Dermis blood vessel endothelial cell (primary cell): ENCODE measurements at regions not wholly inside any gene's neighbourhood (a gene's known extent, or its start where the extent isn't known, plus 50 kb on each side); places are given as distances from the start of the nearest gene placed in this dataset.
"Not testable (repeated sequence)": the region's sequence is repeated elsewhere in the genome, so short reads cannot be mapped to it uniquely, and the experiment has no call there.

ENCODE experiments used
- DNase-seq: peaks from one replicate; pipeline ENCODE4 v3.0.0; 2010

DNA sequence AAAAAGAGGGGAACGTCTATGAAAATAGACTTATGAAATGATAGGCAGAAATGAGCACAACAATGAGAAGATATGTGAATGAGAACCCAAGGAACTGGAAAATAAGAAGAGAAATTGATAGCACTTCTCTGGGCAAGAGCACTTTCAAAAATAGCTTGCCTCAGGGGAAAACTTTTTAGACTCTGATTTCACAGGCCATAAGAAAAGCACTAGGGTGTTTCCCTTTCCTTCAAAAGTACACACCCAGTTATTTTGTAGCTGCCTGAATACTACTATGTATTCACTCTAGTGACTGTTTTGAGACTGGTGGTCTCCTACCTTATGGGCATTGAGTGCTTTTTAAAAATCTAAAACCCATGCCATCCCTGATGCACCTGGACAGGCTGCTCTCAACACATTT, 172.3 kb upstream of the SOX6 start:
- no peak for DNase-seq

DNA sequence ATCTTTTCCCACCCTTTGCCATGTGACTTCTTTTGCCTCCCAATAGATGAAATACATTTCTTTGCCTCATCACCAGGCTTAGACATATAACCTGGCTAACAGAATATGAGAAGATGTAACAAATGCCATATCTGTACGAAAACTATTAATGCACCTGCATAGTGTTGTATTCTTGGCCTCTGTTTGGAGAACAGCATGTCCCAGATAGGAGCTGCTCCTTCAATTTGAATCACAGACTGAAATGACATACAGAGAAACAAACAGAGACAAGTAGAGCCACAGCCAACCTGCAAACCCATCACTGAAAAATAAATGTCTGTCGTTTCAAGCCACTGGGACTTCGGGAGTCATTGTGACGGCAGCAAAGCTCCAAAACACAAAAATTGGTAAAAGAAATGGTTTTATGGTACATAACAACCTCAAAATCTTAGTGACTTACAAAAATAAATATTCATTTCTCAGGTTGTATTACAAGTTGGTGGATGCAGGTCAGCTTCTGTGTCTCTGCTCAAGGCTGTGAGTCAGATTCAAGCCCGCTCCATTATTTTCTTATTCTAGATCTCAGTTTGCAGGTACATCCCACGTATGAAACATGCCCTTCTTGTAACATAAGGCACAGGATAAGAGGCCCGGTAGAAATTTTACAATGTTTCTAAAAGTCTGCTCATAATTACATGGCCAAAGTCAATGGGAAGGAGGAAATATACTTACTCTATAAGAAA, 171.3 kb upstream of the SOX6 start:
- no peak for DNase-seq

DNA sequence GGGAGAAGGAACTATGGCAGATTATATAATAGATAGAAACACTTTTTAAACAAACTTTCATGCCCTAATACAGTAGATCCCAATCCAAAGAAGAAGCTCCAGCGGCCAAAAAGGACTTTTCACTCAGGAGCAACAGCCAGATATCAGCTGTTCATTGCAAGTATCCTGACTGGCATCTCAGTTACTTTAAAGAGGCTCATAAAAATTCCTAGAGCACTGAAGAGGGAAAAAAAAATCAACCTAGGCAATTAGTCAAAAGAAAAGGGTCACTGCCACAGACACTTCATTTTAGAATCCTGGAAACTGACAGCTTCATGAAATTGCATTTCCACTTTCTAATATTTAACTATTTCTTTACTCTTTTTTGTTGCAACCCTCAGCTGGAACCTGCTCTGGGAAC, 170.6 kb upstream of the SOX6 start:
- no peak for DNase-seq

DNA sequence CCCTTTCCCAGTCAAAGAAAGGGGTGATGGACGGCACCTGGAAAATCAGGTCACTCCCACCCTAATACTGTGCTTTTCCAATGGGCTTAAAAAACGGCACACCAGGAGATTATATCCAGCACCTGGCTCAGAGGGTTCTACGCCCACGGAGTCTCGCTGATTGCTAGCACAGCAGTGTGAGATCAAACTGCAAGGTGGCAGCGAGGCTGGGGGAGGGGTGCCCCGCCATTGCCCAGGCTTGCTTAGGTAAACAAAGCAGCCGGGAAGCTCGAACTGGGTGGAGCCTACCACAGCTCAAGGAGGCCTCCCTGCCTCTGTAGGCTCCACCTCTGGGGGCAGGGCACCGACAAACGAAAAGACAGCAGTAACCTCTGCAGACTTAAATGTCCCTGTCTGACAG, 164.4 kb upstream of the SOX6 start:
- DNase-seq = not testable (repeated sequence)

DNA sequence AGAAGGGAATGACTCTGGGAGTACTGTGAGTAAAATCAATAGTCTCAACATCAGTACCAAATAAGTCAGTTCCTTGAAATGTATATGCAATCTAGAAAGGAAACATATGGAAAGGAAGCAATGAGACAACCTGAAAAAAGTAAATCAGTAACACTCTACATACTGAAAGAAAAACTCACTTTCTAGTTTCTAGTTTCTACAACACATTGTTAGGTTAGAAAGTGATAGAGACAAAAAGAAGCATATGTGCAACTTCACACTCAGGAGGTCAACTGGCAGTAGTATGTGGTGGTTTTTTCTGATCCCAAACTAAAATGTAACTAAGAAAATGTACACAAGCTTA, 156.5 kb upstream of the SOX6 start:
- DNase-seq = no peak

DNA sequence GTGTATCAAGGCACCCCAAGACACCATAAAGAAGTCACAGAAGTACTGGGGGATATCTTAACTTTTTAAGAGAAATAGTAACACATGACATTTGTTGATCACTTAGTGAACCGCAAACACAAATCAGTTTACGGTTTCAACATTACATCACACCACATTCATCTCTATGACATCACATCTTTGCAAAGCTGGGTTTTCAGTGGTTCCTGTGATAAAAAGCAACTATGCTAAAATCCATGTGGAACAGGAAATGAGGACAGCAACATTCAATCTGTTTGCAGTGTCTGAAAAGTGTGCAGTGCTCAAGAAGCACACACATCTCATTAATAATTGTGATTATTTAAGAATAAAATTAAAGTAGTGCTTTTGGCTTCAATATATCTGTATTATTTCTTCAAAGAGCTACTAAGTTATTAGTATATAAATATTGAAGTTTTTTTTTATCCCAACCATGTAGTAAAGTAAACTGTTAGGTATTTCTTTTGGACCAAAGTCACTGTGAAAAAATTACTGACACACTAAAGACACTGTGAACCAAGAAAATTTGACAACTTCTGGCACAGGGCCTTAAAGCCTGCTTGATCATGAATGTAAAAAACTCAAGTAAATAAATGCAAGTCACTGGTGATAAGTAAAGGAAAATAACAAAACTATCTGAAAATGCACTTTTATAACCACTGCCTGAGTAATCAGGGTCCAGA, 156.0 kb upstream of the SOX6 start:
- DNase-seq = no peak

DNA sequence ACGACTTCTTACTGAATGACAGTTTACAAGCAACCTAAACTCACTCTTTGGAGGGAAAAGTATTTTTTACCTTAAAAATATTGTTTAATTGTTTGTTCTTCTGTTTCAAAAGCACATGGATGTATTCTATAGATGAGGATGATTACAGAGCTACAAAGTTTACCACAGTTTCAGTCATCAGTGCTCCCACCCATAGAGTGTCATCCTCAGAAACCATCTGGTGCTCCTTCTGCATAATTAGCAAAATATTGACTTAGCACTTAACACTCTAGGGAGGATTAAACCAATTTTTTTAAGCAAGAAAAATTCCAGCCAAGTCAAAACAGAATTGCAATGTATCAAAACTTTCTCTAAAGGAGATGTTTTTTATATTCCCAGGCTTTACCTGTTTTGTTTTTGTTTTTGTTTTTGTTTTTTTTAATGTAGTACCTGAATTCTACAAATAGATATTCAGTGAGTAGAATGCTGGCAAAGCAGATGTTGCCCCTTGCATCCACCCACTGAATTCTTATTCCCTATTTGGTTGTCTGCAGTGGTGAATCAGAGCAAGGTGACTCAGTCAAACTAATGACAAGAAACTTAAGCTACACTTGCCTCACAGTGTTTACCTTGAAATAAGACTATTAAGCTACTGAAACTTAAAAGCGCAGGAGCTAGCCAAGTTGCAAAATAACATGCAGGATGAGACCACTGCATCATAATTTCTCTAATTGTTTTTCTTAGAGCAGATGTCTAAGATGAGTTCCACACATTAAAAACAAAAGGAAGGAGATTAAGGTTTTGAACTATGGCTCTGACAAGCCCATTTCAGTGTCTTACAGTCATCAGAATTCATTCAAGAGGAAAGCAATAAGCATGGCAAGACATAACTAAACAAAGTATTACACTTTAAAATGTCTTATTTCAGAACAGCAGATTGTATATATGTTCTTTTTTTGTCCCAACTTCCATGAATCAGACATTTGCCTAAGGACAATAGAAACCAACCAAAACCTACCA, 155.1 kb upstream of the SOX6 start:
- DNase-seq = no peak

DNA sequence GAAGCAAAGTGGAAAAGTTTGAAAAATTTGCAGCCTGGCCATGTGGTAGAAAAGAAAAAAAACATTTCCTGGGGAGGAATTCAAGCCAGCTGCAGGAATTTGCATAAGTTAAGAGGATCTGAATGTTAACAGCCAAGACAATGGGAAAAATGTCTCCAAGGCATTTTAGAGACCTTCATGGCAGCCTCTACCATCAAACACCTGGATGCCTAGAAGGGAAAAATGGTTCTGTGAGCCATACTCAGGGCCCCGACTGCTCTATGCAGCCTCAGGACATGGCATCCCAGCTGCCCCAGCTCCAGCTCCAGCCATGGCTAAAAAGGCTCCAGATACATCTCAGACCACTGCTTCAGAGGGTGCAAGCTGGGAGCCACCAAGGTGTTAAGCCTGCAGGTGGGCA, 149.1 kb upstream of the SOX6 start:
- no peak for DNase-seq

DNA sequence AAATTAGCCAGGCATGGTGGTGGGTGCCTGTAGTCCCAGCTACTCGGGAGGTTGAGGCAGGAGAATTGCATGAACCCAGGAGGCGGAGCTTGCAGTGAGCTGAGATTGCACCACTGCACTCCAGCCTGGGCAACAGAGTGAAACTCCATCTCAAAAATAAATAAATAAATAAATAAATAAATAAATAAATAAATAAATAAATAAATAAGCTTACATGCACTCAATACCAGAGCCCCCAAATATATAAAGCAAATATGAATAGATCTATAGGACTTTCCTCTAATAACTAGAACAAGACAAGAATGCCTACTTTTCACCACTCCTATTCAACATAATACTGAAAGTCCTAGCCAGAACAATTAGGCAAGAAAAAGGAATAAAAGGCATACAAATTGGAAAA, 147.5 kb upstream of the SOX6 start:
- not testable (repeated sequence) for DNase-seq

DNA sequence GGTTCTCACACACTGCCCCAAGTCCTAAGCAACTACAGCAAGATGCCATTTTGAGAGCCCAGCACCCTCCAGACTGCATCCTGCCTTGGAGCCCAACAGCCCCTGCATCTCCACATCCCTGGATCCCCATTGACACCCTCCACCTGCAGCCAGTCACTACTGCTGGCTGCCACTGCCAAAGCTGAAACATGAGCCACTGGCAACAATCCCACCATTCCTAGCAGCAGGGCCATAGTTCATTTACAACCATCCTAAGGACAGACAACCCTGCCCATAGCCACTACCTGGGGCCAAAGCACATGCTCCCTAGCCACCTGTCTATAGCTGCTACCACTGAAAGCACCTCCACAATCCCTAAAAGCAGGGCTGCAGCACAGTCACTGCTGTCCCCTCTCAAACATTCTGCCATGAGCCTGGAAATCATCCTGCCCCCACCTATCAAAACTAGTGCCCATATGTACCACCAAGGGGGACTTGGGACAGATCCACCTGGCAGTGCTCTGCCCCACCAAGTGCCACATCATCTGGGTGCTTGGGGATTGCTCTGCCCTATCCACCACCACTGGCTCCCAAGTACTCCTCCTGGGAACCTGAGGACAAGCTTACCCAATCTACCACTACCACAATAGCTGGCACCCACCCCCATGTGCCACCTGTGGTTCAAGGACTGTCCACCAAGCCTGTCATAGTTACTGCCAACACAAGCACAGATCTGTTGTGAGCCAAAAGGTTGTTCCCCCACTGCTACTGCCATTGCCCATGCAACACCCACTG, 138.8 kb upstream of the SOX6 start:
- no peak for DNase-seq

DNA sequence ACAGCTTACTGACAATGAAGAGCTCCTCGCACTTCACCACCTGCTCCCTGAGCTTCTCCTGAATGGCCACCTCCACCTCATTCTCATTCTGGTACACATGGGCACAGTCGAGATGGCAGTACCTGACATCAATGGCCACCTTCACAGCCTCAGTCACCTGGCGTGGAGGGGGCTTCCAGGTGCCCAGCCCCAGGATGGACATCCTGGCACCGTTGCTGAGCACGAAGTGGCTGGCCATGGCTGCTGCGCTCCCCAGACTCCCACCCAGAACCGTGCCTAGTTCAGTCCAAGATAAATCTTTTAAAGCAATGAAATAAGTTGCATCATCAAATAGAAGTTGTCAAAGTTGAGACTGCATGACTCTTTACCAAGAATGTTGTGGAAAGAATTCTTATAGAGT, 128.1 kb upstream of the SOX6 start:
- DNase-seq = no peak

DNA sequence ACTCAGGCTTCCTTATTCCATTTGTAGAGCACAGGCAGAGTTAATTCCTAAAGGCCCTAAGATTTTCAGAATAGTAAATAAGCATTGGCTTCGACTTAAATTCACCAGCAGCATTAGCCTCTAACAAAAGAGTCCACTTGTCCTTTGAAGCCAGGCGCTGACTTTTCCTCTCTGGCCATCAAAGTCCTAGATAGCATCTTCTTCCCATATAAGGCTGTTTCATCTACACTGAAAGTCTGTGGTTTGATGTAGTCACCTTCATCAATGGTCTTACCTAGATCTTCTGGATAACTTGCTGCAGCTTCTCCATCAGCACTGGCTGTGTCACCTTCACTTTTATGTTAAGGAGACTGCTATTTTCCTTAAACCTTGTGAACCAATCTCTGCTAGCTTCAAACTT, 118.3 kb upstream of the SOX6 start:
- DNase-seq = no peak

DNA sequence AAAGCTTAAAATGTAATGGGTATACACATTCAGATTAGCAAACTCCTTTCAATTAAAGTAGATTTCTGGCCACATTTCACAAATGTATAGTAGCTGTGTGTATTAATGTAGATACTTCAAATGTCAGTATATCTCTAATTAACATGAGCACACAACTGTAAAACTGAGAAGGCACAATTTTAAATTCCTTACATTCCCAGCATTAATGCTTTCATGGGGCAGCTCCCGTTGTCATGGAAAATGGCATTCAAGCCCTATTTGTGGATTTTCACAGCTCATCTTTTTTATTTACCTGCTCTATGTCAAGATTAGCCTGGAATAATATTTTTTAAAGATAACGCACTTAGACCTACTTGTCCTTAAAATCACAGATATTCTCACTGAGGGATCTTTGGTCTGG, 113.6 kb upstream of the SOX6 start:
- DNase-seq = no peak

DNA sequence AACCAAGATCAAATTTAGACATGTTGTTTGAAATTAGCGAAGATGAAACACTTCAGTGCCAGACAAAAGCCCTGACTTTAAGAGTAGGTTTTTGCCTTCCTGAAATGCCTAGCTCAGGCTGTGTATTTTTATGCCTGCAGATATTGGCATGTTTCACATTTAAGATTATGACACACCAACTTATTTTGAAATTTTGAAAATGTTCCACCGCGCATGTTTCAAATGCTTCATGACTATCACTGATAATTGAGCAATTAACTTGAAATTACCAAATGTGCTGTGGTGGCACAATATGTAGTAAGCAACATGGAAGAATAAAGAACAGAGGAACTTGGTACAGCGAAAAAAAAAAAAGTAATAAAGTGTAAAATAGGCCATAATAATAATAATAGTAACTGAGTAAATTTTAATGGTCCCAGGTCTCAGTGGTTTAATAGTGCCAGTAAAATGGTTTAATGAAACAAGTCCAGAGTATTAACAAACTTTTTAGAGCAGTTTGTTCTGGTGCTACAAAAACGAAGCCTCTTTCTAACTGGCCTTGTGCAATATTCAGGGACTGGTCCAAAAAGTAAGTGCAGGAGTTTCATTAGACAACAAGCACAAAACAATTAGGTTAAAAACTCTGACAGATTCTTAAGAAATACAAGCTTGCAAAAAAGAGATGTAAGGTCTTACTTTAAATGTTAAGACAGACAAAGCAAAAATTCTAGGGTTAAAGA, 112.5 kb upstream of the SOX6 start:
- no peak for DNase-seq

DNA sequence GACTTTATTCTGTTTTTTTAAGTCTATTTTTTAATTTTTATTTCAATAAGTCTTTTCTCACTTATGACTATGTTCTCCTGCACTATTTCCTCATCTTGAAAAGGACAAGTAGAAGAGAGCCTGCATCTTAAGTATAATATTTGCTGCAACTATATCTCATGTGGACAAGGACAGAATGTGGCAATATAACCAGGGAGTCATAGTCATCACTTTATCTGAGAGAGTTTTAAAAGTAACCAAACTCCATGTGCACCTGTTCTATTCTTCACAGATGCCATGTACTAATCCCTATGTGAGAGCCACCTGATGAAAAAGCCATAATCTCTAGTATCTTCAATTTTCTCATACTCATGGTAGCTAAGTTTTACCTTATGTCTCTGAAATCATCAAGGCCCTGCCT, 104.2 kb upstream of the SOX6 start:
- DNase-seq = no peak

DNA sequence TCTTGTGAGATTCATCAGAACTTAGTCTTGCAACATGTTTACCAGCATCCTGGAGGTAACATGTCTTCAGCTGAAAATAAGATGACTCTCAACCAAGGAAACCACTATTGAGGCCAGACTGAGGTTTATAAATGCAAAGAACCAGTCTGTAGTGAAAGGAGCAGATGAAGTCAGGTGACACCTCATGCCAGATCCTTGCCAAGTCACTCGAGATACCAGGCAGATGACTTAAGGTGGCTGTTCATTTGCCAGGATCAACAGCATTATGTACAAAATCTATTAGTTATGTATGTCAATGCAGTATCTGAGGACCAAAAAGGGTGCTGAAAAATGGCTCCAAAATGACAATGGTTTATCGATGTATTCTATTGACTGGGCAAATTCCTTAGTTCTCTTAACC, 100.0 kb upstream of the SOX6 start:
- no peak for DNase-seq

DNA sequence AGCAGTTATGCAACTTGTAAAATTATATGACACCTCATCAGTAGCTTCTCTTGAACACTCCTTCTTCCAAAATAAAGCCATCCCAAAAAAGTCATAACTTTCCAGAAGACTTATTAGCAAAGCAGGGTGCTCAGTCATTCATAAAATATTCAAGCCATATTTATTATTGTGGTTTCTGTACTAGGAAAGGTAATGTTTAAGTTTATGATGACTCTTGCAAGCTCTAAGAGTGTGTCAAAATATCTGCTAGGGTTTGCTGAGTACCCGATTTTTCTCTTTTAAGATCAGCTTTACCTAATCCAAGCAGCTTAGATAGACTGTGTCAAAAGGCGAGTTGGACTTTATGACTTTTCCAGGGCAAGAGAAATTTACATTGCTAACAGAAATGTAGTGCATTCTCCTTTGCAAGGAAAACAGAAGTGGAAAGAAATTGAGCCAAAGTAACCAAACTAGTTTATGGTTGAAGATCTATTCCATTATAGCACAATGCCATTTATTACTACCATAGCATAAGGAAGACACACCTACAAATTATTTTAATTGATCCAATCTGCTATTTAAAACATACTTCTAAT, 98.0 kb upstream of the SOX6 start:
- DNase-seq = no peak

DNA sequence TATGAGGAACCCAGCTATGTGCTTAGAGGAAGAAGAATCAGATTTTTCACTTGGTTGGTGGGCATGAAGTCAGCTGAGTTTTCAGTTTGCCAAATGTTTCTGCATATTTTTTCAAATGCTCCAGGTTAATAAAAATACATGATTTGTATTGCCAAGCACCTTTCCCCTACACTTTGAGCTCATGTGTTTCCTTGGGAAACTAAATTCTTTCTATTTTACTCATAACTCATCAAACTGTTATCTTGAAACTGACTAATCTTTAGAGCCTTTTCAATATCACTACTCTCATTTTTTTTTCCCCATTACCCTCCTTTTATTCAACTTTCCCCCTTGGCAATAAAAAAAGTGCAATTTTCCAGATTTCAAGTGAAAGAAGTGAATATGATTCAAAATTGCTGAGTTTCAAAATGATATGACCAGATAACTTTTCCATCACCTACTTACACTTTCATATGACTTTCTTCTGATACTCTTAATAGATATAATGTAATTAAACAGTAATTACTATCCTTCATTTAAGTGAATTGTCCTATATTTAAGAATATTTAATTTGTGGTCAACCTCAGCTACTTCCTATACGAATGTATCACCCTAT, 91.9 kb upstream of the SOX6 start:
- DNase-seq = no peak

DNA sequence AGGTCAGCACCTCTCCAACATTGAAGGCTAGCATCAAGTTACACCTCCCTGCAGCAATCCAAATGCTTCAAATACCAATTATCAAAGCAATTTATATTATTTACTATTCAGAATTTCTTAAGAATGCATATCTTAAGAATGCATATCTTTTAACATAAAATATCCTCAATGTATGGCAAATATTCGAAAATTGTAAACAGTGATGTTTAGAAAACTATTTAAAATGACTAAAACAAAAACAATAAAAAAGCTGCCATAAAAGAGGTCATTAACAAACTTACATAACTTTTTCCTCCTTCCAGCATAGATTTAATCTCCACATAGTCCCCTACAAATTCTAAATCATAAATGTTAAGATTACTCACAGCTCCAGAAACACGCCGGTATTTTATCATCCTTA, 85.1 kb upstream of the SOX6 start:
- no peak for DNase-seq

DNA sequence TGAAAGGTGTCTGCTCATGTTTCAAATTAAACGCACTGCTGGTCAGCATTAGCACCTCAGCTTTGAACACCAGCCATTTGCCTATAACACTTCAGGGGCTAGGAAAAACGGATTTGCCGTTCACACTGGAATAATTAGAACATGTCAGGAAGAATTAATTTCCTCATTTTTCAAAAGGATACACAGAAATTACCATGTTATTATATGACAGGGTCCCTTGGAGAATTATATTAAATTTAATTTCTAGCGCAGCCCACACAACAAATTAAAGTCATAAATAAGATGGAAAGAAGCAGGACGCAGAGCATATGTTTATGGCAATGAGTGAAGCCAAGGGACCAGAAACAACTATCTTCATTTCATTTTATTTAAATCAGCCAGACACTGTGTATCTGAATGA, 83.8 kb upstream of the SOX6 start:
- DNase-seq = no peak

DNA sequence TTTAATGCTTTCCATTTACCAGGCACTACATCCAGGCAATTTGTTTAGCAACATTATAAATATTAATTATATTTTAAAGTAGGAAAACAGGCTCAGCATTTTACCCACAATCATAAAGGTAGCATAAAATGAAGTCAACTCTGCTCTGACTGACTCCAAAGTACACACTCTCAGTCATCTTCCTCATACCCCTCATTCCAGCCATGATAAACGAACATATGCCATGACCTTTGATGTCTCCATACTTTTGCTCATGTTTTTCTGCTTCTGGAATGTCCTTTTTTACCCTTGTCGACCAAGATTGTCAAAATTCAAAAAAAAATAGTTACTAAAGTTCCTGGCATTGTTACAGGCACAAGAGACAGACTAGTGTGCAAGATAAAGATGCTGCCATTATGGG, 77.7 kb upstream of the SOX6 start:
- no peak for DNase-seq
